ENCODE measurements at regions not wholly inside any gene's neighbourhood (a gene's known extent, or its start where the extent isn't known, plus 50 kb on each side); places are given as distances from the start of the nearest gene placed in this dataset.

DNA sequence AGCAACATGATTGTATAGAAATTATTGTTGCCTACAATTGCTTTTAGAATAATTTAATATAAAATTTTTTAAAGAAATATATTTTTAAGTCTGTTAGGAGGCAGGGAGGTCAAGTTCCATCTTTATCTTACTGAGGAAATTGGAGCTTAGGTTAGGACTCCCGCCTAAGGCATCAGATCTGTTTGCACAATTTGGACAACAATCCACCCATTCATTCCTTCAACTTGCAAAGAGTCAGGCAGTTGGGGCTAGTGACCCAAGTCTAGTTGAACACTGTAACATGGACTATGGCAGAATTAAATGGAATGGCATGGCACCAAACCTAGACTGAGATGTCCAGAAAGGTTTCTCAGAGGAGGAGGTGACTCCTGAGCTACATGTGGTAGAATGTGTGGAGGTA is 149.4 kb upstream of the SETMAR start:
- TF ChIP-seq POLR2A (IDR thresholded peaks at IDR 0.05) (no peak), CTCF (IDR thresholded peaks at IDR 0.05) (no peak)
